GM10248 (cell line): ENCODE measurements at regions not wholly inside any gene's neighbourhood (a gene's known extent, or its start where the extent isn't known, plus 50 kb on each side); places are given as distances from the start of the nearest gene placed in this dataset.

Experiments used
- CTCF ChIA-PET: fragments of 300-600 bp; sonication (Branson Sonifier 250); formaldehyde crosslinking; extraction: SDS; loops from one replicate; lab custom pipeline; 2021; ENCODE audit warnings: antibody characterized with exemption; lab: Yijun Ruan, JAX
- POLR2A ChIA-PET: fragments of 350-650 bp; sonication (Branson Sonifier 250); formaldehyde crosslinking; extraction: SDS; loops from one replicate; lab custom pipeline; 2020; ENCODE audit warnings: antibody characterized with exemption; lab: Yijun Ruan, JAX
- DNase-seq: peaks from one replicate; pipeline ENCODE4 v3.0.0; 2012; ENCODE audit errors: extremely low spot score
- CTCF ChIP-seq: IDR thresholded peaks from 2 replicates; pipeline ENCODE4 v1.5.1; 2012; ENCODE audit warnings: mild to moderate bottlenecking, low read depth; ENCODE audit errors: extremely low read depth, missing control alignments, control extremely low read depth

GRCh38 chr21:35377505-35378090 is 328.5 kb upstream of the RUNX1 start:
- ChIA-PET CTCF (interaction anchor here (0.7 kb wide), 1 partner anchor 42 kb away, joined by 3 read pairs; no protein-coding TSS in a partner anchor), POLR2A (no interaction called here)
- TF ChIP-seq CTCF = no peak
- no peak for DNase-seq

- DNase-seq = no peak
- POLR2A ChIA-PET = no interaction called here
- TF ChIP-seq CTCF = no peak
- CTCF ChIA-PET = no interaction called here
Observed at GRCh38 chr21:35376406-35377135, 327.5 kb upstream of the RUNX1 start.

- ChIA-PET POLR2A (no interaction called here), CTCF (interaction anchor here (1.2 to 1.4 kb wide), 3 partner anchors 17 to 78 kb away, joined by 3 read pairs; no protein-coding TSS in a partner anchor)
- TF ChIP-seq CTCF = no peak
- DNase-seq = no peak
Observed at GRCh38 chr21:35375115-35375514, 326.0 kb upstream of the RUNX1 start.

GRCh38 chr21:35373998-35374397 is 324.9 kb upstream of the RUNX1 start:
- TF ChIP-seq CTCF = no peak
- POLR2A ChIA-PET = no interaction called here
- CTCF ChIA-PET = interaction anchor here (1.2 to 1.4 kb wide), 3 partner anchors 16 to 77 kb away, joined by 3 read pairs; no protein-coding TSS in a partner anchor
- no peak for DNase-seq

- POLR2A ChIA-PET = no interaction called here
- no peak for DNase-seq
- CTCF ChIA-PET = no interaction called here
- TF ChIP-seq CTCF = no peak
Observed at GRCh38 chr21:35372201-35372600, 323.1 kb upstream of the RUNX1 start.

GRCh38 chr21:35370671-35371070 is 321.6 kb upstream of the RUNX1 start:
- ChIA-PET POLR2A (no interaction called here), CTCF (no interaction called here)
- DNase-seq = no peak
- no peak for TF ChIP-seq CTCF
